ENCODE measurements at regions not wholly inside any gene's neighbourhood (a gene's known extent, or its start where the extent isn't known, plus 50 kb on each side); places are given as distances from the start of the nearest gene placed in this dataset.

DNA sequence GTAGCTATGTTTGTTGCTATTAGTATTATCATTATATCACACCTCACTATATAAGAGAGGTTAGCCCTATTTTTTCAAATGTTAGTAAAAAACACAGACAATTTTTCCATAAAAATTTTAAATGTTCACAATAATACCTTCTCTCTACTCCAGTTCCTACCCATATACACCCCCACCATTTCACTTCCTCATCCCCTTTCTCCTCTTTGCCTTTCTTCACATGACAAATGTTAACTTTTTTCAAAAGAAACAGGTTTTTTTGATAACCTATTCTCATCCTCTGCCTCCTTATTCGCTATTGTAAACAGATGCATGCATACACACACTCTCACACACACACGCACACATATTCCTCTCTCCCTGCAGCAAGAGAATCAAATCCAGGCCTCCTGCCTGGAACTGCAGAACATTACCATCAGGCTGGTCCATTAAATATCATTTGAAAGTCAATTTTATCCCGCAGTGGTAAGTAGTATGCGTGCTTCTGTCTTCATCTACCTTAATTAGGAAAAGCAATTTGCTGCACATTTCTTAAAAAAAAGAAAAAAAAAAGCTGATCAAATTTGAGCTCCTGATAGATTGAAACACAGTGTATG, 55.5 kb downstream of the MID1IP1 start:
- in situ Hi-C loops (cut with MboI; ENCODE audit: low sequenced_read_pairs), result no loop called here

DNA sequence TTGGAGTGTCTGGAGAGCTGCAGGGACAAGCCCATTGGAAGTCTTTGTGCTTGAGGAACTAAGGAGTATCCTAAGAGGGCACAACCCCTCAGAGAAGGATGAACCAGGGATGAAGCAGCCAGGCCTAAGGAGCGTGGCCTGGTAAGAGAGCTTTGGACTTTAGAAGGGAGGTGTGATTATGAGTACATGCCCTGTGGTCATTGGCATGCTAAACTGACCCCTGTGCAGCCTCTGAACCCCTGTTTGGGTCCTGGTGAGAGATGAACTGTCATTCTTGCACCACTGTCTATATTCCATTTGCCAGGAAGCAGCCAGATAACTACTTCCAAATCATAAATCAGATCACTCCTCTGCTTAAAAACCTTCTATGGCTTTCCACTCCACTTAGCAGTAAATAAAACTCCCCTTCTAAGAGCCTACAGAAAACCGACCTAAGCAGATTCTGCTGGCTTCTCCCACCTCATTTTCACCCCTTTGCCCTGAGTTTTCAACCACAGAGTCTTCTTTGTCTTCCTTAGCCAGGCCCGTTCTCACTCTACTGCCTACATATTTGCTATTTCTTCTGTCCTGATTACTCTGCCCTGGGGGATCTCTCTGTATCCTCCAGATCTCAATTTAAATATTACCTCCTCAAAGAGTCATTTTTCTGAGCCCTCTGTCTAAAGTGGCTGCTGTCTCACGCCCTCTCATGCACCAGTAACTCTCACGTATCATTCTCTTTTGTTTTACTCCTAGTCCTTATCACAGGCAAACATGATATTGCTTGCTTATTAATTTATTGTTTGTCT, 56.7 kb downstream of the MID1IP1 start:
- in situ Hi-C loops (cut with MboI; ENCODE audit: low sequenced_read_pairs), result no loop called here

DNA sequence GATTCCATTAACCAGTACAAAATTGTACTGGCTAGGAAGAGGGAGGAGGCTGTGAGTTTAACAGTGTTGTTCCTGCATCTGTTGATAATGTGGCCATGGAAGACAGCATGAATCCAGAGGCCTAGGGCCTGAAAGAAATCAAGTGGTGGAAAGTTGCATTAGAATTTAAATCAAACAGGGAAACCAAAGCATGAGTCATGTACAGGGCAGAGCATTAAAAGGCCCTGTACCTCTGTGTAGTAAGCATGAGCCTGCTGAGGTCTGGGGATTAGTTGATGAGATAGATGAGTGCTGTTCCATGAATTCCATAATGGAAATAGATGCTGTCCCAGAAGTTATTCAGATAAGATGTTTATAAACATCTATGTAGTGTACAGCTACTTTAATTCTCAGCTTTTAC, 58.3 kb downstream of the MID1IP1 start:
- in situ Hi-C loops (cut with MboI; ENCODE audit: low sequenced_read_pairs), result no loop called here

DNA sequence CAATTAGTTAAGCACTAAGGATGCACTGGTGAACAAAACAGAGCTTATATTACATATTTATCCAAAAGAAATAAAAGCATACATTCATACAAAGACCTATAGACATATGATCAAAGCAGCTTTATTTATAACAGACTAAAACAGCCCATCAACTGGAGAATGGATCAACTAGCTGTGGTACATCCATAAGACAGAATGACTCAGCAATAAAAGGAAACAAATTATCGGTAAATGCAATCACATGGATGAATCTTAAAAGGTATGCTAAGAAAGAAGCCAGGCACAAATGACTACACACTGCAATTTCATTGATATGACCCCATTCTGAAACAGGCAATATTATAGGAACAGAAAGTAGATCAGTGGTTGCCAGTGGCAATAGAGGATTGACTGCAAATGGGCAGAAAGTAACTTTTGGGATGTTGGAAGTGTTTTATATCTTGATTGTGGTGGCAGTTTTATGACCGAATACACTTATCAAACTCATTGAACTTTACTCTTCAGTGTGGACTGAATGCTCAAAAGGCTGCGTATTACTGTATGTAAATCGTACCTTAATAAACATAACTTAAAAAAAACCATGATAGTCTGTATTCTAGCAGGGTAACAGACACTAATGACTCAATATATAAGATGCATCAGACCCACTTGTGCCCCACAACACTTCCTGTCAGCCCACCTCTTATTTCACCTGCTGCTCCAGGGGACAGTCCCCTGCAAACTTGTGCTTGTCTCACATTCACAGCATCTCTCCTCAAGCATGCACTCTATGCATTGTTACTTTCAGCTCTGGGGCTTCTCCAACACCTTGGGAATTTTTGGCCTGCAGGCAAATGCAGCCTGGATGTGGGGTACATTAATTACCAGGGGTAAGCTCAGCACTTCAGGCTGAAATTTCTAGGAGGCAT, 59.1 kb downstream of the MID1IP1 start:
- in situ Hi-C loops (cut with MboI; ENCODE audit: low sequenced_read_pairs), result no loop called here

DNA sequence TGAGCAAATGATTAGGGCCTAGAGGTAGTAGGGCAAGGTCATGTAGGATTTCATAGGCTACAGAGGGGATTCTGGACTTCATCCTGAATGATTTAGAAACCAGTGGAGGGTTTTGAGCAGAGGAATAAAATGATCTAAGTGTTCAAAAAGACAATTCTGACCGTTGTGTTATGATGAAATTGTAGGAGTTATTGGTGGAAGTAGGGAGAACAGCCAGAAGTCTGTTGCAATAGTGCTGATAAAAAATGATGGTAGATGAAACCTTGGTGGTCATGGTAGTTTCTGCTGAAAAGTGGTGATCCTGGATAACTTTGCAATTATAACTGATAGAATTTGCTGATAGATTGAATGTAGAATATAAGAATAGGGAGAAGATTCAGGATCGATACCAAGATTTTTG, 60.2 kb downstream of the MID1IP1 start:
- in situ Hi-C loops (cut with MboI; ENCODE audit: low sequenced_read_pairs), result no loop called here

DNA sequence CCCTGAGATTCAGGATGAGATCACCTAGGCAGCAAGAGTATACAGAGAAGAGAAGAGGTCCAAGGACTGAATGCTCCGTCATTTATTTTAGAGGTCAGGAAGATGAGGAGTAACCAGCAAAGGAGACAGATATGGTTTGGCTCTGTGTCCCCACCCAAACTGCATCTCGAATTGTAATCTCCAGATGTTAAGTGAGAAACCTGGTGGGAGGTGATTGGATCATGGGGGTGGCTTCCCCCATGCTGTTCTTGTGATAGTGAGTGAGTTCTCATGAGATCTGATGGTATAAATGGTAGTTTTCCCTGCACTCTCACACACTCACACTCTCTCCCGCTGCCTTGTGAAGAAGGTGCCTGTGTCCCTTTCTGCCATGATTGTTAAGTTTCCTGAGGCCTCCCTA, 60.8 kb downstream of the MID1IP1 start:
- in situ Hi-C loops (cut with MboI; ENCODE audit: low sequenced_read_pairs), result no loop called here

DNA sequence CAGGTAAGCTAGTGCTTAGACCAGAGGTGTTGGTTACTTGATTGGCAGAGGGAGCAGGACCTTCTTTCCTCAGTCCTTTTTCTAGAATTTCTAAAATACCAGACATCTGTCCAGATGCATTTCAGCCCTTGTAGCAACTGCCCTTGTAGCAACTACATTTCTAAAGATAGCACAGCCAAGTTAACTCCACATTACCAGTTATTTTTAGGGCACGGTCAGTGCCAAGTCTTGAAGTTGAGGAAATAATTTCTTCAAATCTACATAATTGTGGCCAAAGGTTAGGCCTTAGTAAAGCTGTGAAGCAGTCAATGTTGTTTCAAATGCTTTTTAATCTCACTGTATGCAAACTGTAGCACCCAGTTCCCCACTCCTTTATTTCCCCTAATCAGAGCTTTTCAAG, 62.9 kb downstream of the MID1IP1 start:
- in situ Hi-C loops (cut with MboI; ENCODE audit: low sequenced_read_pairs), result no loop called here

DNA sequence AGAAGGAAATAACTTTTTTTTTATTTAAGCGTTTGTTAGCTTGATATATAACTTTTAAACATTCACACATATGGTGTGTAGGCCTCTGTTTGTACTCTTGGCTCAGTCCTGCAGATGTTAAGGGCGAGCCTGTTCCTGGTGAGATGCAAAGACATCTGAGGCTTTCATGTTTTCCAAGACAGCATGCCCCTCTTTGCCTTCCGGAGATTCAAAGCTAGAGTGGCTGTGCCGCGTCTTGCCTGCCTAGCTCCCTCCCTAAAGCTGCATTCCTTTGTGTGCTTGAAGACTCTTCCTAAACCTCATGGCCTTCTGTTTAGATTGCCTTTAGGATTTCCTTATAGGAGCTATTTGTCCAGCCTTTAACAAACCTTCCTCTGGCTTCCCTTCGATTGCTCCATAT, 67.1 kb downstream of the MID1IP1 start:
- in situ Hi-C loops (cut with MboI; ENCODE audit: low sequenced_read_pairs), result no loop called here

DNA sequence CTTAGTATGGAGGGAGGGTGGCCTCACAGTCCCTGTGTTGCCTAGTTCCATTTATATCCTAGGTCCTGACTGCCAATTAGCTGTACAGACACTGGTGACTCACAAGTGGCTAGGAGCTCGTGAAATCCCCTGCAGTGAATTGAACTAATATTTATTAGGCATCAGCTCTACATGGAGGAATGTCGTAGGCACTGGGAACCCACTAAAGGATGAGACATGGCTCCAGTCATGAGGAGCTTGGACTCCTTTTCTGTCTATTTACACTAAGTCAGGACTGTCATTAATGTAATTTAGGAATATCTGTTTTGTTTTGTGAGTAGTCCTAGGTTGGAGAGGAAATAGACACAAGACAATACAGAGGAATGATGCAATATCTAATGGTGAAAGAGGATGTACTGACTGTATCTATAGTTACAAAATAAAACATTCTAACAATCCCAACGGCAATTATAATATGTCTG, 67.7 kb downstream of the MID1IP1 start:
- in situ Hi-C loops (cut with MboI; ENCODE audit: low sequenced_read_pairs), result no loop called here

DNA sequence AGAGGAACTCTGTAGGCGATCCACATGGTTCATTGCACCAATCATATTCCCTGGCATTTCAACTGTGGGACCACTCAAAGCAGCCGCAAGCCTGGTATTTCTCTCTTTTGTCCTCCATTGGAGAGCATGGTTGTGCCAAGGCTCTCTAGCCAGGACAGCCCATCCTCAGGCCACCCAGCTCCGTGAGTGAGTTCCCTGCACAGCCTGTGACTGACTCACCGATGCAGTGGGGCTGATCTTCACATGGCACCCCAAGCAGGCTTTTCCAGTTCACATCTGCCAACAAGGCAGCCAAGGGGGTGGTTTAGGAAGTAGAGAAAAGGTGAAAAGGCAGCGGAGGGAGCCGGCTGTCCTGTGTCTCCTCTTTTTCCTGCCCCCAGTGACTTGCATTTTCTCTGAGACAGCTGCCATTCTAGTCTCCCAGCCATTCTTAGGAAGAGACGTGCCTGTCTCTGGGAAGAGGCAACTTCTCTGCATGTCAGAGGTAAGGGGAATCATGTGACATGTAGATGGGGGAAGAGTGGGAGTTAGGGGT, 69.2 kb downstream of the MID1IP1 start:
- in situ Hi-C loops (cut with MboI; ENCODE audit: low sequenced_read_pairs), result no loop called here

DNA sequence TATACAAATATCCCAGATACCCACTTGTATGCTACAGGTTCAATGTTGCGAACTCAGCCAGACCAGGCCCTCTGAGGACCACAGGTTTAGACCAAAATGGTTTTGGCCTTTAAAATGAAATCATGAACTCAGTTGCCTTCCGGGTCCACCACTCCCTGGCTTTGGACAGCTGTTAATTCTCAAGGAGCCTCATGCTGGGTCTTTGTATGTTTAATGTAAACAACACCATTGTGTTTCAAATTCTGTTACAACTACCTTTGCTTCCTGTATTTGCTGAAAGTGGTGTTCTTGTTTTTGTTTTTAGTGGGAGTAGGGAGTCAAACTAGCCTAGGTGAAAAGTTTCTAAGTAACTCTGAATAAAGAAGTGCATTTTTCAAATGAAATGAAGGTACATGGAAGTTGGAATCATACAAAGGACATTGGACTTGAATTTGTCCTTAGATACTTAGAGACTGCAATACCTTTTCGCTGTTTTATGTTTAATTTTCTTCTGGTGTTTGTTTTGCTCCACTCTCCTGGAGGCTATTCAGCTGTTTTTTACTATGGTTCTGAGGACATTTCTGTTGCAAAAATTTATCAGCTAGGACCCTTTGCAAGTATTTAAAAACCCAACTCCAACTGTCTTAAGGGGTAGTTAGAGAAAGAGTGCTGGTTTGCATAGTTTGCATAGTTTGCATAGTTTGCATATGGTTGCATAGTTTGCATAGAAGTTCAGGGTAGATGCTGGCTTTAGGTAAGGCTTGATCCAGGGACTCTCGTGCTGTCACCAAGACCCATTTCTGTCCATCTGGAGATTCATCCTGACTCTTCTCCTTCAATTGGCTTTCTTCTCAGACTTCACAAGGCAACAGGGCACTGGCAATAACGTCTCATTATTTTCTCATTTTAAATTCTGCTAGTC, 70.1 kb downstream of the MID1IP1 start:
- in situ Hi-C loops (cut with MboI; ENCODE audit: low sequenced_read_pairs), result no loop called here

DNA sequence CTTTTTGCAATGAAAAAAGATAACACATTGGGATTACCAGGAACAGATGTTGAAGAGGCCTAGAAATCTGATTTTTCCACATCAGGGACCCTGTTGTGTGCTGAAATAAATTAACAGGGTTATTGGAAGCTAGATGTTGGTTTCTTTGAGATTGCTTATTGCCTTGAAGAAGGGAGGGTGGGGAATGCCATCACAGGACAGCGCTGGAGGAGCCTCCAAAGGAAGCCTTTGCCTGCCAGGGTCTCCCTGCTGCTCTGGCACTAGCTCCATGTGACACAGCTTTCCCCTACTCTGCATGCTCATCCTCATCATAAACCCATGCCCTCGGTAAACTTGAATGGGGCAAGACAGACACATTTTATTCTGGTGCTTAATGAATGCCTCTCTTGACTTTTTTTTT, 76.1 kb downstream of the MID1IP1 start:
- in situ Hi-C loops (cut with MboI; ENCODE audit: low sequenced_read_pairs), result no loop called here

DNA sequence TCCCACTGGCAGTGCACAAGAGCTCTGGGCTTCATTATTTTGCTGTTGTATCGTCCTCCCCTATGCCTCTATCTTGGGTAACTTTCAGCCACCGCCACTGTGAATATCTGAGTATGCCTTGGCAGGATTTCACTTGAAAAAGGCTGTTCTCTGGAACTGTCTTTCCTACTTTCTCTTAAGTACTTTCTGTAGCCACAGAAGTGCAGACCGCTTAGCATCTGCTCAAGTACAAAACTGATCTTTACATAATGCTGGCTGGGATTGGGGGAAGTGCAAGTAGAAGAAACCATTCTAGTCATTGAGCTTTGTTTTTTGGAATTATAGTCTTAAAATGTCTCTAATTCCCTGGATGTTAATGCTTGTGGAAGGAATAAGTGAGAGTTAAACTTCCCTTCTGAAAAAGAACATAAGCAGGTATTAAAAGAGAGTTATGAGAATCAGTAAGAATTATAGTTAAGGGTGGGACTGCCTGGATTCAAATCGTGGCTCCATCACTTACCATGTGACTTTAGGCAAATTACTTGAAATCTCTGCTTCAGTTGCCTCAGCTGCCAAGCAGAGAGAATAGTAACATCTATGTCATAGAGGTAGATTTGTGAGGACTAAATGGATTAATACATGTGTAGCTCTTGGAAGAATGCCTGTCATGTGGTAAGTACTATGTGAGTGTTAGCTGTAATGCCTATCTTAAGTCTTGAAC, 77.5 kb downstream of the MID1IP1 start:
- in situ Hi-C loops (cut with MboI; ENCODE audit: low sequenced_read_pairs), result no loop called here

DNA sequence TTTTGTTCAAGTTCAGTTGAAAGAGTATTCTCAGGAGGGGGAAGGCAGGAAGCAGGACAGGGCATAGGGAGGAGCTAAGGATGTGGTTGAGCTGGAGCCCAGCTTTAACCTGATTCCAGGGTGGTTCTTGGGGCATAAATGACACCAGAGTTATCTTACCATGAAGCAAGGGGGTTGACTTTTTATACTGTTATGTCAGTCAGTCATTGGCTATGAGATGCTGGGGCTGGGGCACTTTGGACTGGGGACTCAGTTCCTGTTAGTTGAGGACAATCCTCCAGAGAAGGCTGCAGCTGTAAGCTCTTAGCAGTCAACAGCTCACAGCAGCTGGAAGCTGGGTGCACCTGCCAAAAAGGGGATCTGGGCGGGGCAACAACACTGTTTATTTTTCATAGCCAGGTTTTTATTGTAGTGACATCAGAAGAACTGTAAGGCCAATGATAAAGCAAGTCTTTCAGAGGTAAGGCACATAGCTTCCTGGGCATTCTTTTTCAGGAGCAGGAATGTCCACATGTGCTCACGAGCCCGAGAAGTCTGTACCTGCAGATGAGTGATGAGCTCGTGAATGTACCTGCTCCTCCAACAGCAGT, 78.5 kb downstream of the MID1IP1 start:
- in situ Hi-C loops (cut with MboI; ENCODE audit: low sequenced_read_pairs), result no loop called here

DNA sequence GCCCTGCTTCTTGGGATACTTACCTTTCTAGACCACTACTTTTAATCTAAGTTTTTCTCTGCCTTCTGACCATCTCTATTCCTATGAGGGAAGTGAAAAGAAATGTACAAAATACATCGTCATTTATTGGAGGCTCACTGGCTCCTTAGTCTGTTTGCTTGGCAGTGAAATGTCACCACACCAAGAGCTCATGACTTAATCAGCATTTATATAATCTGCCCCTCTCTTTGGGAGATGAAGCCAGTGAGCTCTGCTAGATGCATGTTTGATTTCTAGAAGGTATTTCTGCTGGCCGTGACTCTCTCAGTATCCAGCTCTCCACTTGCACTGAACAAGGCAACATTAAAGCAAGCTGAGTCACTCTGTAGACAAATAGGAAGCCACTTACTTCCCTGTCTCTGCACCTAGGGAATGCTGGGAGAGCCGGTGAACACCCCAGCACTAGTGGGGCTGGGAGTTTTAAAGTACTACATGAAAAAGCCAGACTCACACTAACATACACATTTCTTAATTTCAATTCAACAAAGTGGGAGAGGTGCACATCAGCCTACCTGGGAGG, 79.1 kb downstream of the MID1IP1 start:
- in situ Hi-C loops (cut with MboI; ENCODE audit: low sequenced_read_pairs), result no loop called here

DNA sequence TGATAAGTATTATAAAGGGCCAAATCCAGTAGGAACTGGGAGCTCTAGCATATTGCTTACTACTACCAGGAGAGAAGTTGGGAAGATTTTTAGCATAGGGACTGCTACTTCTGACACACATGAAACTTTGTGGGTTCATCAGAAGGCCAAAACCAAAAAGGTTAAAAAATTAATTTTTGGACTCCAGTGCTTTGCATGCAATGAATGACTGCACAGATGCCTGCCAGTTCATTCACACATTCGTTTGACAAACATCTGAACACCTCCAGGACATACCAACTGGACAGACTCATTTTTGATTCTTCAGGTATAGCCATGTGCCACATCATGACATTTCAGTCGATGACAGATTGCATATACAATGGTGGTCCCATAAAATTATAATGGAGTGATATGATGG, 79.8 kb downstream of the MID1IP1 start:
- in situ Hi-C loops (cut with MboI; ENCODE audit: low sequenced_read_pairs), result no loop called here

DNA sequence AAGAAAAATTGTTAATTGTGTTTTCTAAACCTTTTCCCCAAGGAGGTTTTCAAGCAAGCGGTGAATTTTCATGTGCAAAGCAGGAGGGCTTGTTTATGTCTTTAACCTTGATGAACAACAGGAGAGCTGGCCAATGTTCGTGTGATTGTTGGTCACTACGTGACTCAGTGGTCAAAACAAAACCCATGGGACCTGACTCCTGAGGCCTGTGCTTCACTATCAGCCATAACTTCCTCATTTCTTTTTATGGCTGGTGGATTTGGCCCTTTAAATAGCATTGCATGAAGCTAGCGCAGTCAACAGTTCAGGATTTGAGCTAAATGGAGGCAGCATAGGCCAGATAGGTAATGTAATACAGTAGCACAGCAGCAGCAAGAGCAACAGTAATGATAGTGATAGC, 80.5 kb downstream of the MID1IP1 start:
- in situ Hi-C loops (cut with MboI; ENCODE audit: low sequenced_read_pairs), result no loop called here

DNA sequence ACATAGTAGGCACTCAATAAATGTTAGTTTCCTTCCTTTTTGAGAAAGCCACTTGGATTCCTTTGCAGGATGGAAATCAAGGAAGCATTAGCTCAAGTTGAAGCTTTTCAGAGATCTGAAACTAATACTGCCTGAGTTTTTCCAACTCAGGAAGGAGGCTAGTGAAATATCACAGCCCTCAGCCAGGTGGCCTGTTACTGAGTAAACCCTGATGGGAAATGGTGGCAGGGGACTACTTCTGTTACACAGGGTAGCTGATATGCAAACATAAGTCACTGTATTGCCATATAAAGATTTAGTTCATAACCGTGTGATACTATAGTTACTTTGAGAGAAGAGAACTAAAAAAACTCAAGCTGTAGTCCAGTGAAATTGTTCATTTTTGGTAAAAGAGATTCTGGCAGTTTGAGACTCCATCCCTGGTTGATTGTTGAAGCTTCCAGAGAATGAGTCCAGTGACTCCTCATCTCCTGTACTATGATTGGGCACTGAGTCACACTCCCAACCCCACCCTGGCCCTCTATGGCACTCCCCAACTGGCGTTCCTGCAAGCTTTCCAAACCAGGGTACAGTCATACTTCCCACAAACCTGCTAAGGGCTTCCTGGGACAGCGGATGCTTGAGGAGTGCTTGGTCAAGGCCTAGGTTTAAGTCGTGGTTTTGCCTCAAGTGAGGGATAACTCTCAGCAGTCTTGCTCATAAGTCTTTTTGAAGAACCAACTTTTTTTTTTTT, 81.8 kb downstream of the MID1IP1 start:
- in situ Hi-C loops (cut with MboI; ENCODE audit: low sequenced_read_pairs), result no loop called here

Data from HL-60/S4 treated with retinoic acid at 250 ng/mL for 4 days and 3 days (cell line).